Stimulated activated CD8-positive, alpha-beta memory T cell treated with anti-CD3 and anti-CD28 coated beads, Interleukin-15, amount 100 ng/mL, for 24 hours (primary cell): ENCODE measurements at regions not wholly inside any gene's neighbourhood (a gene's known extent, or its start where the extent isn't known, plus 50 kb on each side); places are given as distances from the start of the nearest gene placed in this dataset.

Experiments used
- DNase-seq: peaks from one replicate; pipeline ENCODE4 v3.0.0-alpha.2; 2020; ENCODE audit warnings: low read depth

DNA sequence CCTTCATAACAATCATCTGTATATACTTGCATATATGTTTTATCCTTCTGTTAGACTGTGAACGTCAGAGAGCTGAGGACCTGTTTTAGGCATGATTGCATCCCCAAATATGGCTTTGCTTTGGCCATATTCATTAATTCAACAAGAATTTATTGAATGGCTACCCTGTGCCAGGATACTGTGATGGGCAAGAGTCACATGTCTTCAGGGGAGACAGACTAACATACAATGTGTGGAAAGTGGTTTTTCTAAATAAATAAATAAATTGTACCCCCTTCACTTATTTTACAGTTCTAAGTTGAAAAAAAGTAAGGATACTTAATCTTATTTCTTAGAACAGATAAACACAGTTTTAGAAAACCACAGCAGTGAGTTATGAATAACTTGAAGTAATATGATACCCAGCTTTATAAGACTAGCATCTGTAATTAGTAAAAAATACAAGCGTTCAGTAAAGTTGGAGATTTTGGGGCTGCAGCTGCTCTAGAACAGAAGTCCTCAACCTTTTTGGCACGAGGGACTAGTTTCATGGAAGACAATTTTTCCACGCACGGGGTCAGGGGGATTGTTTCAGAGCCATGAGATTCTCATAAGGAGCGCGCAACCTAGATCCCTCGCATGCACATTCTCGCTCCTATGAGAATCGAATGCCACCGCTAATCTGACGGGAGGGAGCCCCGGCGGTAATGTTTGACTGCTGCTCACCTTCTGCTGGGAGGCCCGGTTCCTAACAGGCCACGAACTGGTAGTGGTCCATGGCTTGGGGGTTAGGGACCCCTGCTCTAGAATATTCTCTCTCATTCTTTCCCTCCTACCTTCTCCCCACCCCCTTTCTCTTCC lies 89.4 kb upstream of the MTPN start:
- no peak for DNase-seq

DNA sequence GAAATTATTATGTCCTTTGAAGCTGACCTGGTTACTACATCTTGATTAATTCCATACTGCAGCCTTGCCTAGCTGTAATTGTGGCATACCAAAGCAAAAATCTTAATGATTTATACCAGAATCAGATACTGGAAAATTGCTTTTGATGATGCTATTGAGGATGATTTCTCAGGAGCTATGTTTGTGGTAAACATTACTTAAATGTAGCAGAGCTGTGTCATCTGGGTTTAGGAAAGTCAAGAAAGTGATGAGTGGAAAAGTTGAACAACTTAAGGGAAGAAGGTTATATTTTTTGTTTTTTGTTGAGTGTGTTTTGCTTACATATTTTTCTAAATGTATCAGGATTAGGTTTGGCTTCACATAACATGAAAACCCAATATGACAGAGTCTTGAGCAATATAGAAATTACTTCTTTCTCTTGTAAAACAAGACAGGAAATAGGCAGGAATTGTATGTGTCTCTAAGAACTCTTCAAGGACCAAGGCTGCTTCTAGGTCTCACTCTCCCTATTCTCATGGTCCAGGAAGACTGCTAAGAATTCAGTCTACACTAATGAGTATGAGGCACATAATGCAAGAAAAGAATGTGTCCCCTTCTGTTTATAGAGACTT lies 87.6 kb upstream of the MTPN start:
- no peak for DNase-seq

GRCh38 chr7:136064081-136064480 lies 86.9 kb upstream of the MTPN start:
- no peak for DNase-seq

- no peak for DNase-seq
These were observed 86.1 kb upstream of the MTPN start for GRCh38 chr7:136063326-136063666.

- no peak for DNase-seq
These were observed 85.6 kb upstream of the MTPN start for GRCh38 chr7:136062625-136063325.

- DNase-seq = no peak
These were observed 84.3 kb upstream of the MTPN start for GRCh38 chr7:136061433-136061832.

DNA sequence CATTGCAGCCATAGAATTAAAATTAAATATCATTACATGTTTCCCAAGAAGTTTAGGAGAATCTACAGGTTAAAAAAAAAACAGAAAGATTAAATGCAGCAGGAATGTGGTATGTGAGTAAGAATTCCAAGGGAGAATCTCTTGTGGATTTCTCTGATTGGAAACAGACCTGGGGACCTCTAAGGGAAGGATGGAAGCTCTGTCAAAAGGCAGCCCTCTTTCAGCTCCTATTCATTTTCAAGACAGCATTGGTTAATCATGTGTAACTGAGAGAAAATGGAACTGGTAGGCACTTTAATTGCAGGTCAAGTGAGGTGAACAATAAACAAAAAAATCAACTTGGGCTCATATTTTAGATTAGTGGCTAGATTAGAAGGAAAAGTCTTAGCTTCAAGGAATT lies 81.4 kb upstream of the MTPN start:
- DNase-seq = no peak

- no peak for DNase-seq
These were observed 80.3 kb upstream of the MTPN start for GRCh38 chr7:136057509-136057908.

- DNase-seq = no peak
These were observed 79.6 kb upstream of the MTPN start for GRCh38 chr7:136056651-136057231.

DNA sequence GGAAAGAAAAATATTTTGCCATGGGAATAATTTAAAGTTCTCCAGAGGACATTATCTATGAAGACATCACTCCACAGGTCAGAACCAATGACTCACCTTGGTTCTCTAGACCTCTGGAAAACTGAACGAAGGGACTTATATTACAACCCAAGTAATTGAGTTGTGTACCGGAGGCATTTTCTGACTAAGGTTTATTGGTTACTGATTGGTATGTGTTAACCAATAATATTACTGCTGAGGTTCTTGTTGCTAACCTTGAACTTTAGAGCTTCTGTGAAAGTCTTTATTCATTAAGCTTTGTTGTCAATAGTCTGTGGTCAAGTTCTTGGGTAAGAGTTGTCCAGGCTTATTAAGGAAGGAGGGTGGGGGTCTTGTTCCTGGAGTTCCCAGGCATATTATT lies 78.1 kb upstream of the MTPN start:
- no peak for DNase-seq

DNA sequence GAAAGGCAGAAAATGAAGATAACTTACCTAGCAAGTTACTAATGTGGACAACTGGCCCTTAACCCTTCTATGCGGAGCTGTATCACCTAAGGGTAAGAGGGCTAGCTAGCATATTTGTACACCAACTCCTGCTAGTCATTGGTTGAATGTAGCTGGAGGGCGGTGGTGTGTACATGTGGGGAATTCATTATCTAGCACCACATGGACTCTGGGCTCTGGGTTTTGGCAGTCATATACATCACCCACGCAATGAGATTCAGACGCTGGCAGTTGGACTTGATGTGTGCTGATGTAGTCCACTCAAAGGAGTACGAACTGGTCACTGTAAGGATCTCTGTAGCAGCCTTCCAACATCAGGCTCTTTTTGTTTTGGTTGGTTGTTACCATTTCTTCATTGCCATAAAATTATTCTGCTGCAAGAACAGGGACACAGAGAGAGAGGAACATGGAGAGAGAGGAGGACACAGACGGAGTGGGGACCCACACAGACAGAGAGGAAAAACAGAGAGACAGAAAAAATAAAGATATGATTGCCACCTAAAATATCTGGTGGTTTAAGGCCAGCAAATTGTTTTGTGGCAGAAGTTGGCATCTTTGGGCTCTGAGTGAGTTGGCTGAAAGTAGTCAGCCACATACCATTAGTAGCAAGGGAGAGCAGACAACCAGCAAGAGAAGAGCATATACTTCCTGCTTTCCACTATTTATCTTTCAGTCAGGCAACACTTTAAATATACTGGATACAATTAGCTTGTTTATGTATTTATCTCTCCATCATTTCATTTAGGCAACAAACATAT lies 76.7 kb upstream of the MTPN start:
- no peak for DNase-seq

- DNase-seq = no peak
These were observed 74.2 kb upstream of the MTPN start for GRCh38 chr7:136051203-136051928.

DNA sequence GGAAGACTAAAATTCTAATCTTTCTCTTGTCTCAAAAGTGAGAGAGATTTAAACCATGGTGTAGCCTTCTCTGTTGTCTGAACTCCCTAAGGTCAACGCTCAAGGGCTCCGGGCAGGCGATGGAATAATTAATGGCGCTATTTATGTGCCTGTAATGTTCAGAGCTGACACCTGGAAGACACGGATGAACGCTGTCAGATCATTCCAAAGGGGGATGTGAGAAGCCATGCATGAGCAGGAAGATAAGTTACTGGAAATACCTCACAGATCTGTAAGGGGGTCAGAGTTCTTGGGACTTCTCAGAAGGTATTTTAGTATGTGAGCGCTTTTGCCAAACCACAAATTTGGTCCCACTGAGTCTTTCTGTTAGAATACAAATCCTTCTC lies 73.3 kb upstream of the MTPN start:
- no peak for DNase-seq

- DNase-seq = no peak
These were observed 72.8 kb upstream of the MTPN start for GRCh38 chr7:136049818-136050461.

DNA sequence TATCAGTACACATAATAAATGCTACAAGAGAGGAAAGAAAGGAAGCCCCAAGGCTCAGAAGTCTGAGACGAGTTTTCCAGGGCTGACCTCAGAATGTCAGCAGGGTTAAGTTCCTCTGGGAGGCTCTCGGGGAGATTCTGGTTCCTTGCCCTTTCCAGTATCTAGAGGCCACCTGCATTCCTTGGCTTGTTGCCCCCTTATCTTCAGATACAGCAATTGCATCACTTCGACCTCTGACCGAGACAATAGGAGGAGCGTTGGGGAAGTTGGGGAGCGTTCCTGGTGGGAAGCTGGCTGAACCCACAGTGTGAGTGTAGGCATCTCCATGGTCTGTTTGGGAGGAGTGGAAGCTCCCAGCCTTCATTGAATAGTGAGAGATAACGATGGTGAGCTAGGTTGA lies 72.0 kb upstream of the MTPN start:
- no peak for DNase-seq

GRCh38 chr7:136046548-136046947 lies 69.4 kb upstream of the MTPN start:
- DNase-seq = no peak

- no peak for DNase-seq
These were observed 68.8 kb upstream of the MTPN start for GRCh38 chr7:136045992-136046391.

GRCh38 chr7:136045181-136045580 lies 68.0 kb upstream of the MTPN start:
- no peak for DNase-seq

GRCh38 chr7:136039577-136040345 lies 62.6 kb upstream of the MTPN start:
- DNase-seq = no peak

DNA sequence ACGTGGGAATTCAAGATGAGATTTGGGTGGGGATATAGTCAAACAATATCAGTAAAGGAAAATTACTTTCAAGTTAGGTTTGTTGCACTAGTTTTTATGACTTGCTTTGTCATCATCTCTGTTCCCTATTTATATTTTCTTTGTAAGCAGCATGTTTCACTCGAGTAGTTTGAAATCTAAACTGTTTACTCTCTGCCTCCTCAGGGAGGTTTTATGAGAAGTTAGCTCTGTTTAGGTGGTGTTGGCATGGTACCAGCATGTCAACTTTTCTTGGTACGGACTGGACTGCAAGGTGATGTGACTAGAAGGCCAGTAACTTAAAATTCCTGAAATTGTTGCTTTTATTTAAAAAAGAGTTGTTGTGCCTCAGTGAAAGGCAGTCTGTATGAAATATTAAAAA lies 59.2 kb upstream of the MTPN start:
- no peak for DNase-seq
